ENCODE measurements at regions not wholly inside any gene's neighbourhood (a gene's known extent, or its start where the extent isn't known, plus 50 kb on each side); places are given as distances from the start of the nearest gene placed in this dataset.
"Not testable (repeated sequence)": the region's sequence is repeated elsewhere in the genome, so short reads cannot be mapped to it uniquely, and the experiment has no call there.

DNA sequence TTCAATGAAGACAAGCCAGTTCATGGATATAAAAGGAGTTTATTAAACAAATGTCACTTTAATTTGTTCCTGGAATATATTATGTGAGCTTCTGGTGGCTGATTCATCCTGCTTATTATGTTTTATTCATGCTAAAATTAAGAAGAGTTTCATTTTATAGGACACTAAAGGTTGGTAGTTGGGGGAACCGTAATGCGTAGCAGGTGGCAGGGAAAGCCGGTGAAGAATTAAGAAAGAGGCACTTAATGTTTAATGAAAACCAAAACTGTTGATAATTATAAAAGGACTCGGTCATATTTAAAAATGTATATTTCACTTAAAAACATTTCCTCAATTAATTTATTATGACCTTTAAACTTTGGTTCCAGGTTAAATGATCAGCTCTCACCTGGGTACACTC is 94.3 kb downstream of the XKR3 start:
- H3K27ac ChIP-seq (ENCODE audit: low read depth, low read length, poor library complexity, severe bottlenecking); BruUV-seq (replicated peaks); H3K4me1 ChIP-seq (ENCODE audit: insufficient read depth, low read length, poor library complexity, severe bottlenecking); H3K9me3 ChIP-seq (ENCODE audit: low read depth, low read length, poor library complexity, severe bottlenecking); H3K36me3 ChIP-seq (ENCODE audit: insufficient read depth, low read length, poor library complexity, severe bottlenecking); CTCF ChIA-PET; H3K27me3 ChIP-seq (replicated peaks; ENCODE audit: insufficient read depth, low read depth, low read length, poor library complexity); POLR2A ChIA-PET (ENCODE audit: low non-redundant PET); H3K4me3 ChIP-seq (ENCODE audit: low read depth, low read length, poor library complexity, severe bottlenecking); DNase-seq (ENCODE audit: low spot score): not testable (repeated sequence)
- intact Hi-C loops (cut with micrococcal nuclease; ENCODE audit: unreplicated experiment), result loop anchor here (10.0 kb wide), 1 partner anchor 46 kb away; no protein-coding TSS in a partner anchor

DNA sequence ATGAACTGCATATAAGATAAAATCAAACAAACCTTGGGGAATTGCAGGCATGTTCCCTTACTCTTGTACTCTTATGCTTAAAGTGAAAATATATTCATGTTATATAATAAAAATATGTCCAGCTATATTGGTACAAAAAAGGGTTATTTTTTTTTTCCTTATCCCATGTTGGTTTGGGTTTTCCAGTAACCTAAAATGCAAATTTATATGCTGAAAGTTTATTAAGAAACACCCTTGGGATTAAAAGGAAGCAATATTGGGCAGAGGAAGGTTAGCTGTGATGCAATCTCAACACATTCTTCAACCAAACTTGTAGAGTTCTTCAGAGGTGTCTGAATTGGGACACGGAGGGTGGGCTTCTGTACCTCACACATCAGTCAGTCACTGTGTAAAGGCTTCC is 97.7 kb downstream of the XKR3 start:
- H3K27me3 ChIP-seq (replicated peaks; ENCODE audit: insufficient read depth, low read depth, low read length, poor library complexity); H3K27ac ChIP-seq (ENCODE audit: low read depth, low read length, poor library complexity, severe bottlenecking); CTCF ChIA-PET; H3K4me1 ChIP-seq (ENCODE audit: insufficient read depth, low read length, poor library complexity, severe bottlenecking); H3K9me3 ChIP-seq (ENCODE audit: low read depth, low read length, poor library complexity, severe bottlenecking); BruUV-seq (replicated peaks); H3K36me3 ChIP-seq (ENCODE audit: insufficient read depth, low read length, poor library complexity, severe bottlenecking); intact Hi-C loops (cut with micrococcal nuclease; ENCODE audit: unreplicated experiment); DNase-seq (ENCODE audit: low spot score); POLR2A ChIA-PET (ENCODE audit: low non-redundant PET); H3K4me3 ChIP-seq (ENCODE audit: low read depth, low read length, poor library complexity, severe bottlenecking): not testable (repeated sequence)

DNA sequence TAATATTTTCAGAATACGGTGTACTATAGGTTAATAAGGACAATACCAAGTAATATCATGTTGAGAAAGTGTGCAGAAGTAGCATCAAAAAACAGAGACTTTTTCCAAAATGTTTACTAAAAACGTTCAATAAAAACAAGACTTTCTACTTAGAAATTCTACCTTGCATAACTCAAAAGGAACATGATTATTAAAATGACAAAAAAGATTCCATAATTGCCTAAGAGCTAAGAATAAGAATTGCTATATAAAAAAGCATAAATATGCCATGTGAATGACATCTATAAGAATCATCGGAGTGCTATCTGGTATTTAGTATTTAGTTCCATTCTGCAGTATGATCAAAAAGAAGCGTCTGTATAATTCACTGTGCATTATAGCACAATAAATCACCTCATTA is 102.0 kb downstream of the XKR3 start:
- H3K27ac ChIP-seq (ENCODE audit: low read depth, low read length, poor library complexity, severe bottlenecking); BruUV-seq (replicated peaks); H3K27me3 ChIP-seq (replicated peaks; ENCODE audit: insufficient read depth, low read depth, low read length, poor library complexity); H3K4me3 ChIP-seq (ENCODE audit: low read depth, low read length, poor library complexity, severe bottlenecking); CTCF ChIA-PET; H3K36me3 ChIP-seq (ENCODE audit: insufficient read depth, low read length, poor library complexity, severe bottlenecking); POLR2A ChIA-PET (ENCODE audit: low non-redundant PET); intact Hi-C loops (cut with micrococcal nuclease; ENCODE audit: unreplicated experiment); H3K9me3 ChIP-seq (ENCODE audit: low read depth, low read length, poor library complexity, severe bottlenecking); DNase-seq (ENCODE audit: low spot score); H3K4me1 ChIP-seq (ENCODE audit: insufficient read depth, low read length, poor library complexity, severe bottlenecking): not testable (repeated sequence)

DNA sequence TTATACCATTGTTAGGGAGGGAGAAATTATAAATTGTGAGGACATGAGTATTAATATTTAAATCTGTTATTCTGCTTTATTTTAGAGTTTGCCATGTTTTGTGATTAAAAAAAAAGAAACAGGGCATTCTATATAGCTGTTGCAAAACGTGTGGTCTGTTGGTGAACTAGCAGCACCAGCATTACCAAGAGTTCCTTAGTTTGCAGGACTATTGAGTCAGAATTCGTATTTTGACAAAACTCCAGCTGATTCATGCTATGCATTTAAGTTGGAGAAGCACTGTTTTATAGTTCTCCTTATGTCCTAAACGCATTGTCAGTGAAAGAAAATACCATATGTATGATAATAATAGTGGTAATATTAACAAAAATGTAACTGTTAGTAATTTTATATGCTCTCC is 102.6 kb downstream of the XKR3 start:
- POLR2A ChIA-PET (ENCODE audit: low non-redundant PET); H3K27me3 ChIP-seq (replicated peaks; ENCODE audit: insufficient read depth, low read depth, low read length, poor library complexity); H3K4me1 ChIP-seq (ENCODE audit: insufficient read depth, low read length, poor library complexity, severe bottlenecking); BruUV-seq (replicated peaks); DNase-seq (ENCODE audit: low spot score); H3K36me3 ChIP-seq (ENCODE audit: insufficient read depth, low read length, poor library complexity, severe bottlenecking); H3K4me3 ChIP-seq (ENCODE audit: low read depth, low read length, poor library complexity, severe bottlenecking); intact Hi-C loops (cut with micrococcal nuclease; ENCODE audit: unreplicated experiment); H3K27ac ChIP-seq (ENCODE audit: low read depth, low read length, poor library complexity, severe bottlenecking); CTCF ChIA-PET: not testable (repeated sequence)
- peaks cover 13% of the 10 kb centered on the region for H3K9me3 ChIP-seq (ENCODE audit: low read depth, low read length, poor library complexity, severe bottlenecking)

DNA sequence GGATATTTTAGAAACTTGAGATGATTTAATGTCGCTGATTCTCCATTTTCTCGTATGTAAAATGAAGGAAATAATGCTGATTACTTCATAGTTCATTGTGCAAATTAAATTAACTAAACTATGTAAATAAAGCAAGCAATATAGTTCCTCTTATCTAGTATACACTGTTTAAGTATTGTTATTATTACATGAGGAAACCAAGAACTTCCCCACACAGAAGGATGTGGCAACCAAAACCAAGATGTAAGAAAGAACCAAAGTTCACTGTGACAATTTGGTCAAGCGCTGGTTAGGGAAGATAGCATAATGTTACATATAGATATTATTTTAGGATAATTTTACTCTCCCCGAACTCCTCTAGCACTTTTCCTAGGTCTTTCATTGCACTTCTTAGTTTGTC is 103.2 kb downstream of the XKR3 start:
- peaks cover 16% of the 10 kb centered on the region for H3K9me3 ChIP-seq (ENCODE audit: low read depth, low read length, poor library complexity, severe bottlenecking)
- no peaks in the 10 kb centered on the region for H3K36me3 ChIP-seq (ENCODE audit: insufficient read depth, low read length, poor library complexity, severe bottlenecking)
- POLR2A ChIA-PET (ENCODE audit: low non-redundant PET), result no interaction called here
- no peak for TF ChIP-seq EZH2 (IDR thresholded peaks at IDR 0.05; ENCODE audit: borderline replicate concordance, low read depth, low read length, poor library complexity, severe bottlenecking)
- TF ChIP-seq, protein P1, sequence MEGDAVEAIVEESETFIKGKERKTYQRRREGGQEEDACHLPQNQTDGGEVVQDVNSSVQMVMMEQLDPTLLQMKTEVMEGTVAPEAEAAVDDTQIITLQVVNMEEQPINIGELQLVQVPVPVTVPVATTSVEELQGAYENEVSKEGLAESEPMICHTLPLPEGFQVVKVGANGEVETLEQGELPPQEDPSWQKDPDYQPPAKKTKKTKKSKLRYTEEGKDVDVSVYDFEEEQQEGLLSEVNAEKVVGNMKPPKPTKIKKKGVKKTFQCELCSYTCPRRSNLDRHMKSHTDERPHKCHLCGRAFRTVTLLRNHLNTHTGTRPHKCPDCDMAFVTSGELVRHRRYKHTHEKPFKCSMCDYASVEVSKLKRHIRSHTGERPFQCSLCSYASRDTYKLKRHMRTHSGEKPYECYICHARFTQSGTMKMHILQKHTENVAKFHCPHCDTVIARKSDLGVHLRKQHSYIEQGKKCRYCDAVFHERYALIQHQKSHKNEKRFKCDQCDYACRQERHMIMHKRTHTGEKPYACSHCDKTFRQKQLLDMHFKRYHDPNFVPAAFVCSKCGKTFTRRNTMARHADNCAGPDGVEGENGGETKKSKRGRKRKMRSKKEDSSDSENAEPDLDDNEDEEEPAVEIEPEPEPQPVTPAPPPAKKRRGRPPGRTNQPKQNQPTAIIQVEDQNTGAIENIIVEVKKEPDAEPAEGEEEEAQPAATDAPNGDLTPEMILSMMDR (conservative IDR thresholded peaks at IDR 0.05; ENCODE audit: low read depth, low read length), result no peak
- H3K4me1 ChIP-seq (ENCODE audit: insufficient read depth, low read length, poor library complexity, severe bottlenecking), result no peaks in the 10 kb centered on the region
- no peaks in the 10 kb centered on the region for H3K27me3 ChIP-seq (replicated peaks; ENCODE audit: insufficient read depth, low read depth, low read length, poor library complexity)
- DNase-seq (ENCODE audit: low spot score), result no peak
- H3K4me3 ChIP-seq (ENCODE audit: low read depth, low read length, poor library complexity, severe bottlenecking), result no peak overlapping the region
- H3K27ac ChIP-seq (ENCODE audit: low read depth, low read length, poor library complexity, severe bottlenecking), result no peak overlapping the region
- no TSS peak for BruUV-seq (replicated peaks)
- CTCF ChIA-PET, result no interaction called here
- intact Hi-C loops (cut with micrococcal nuclease; ENCODE audit: unreplicated experiment), result no loop called here

Data from A673 (cell line).